GM19035 (cell line): ENCODE measurements at regions not wholly inside any gene's neighbourhood (a gene's known extent, or its start where the extent isn't known, plus 50 kb on each side); places are given as distances from the start of the nearest gene placed in this dataset.

Experiments
- ATAC-seq: cut with Tn5 transposase; IDR thresholded peaks from one replicate; pipeline ENCODE4 v1.9.1; 2021; ENCODE audit not compliant: unreplicated experiment

GRCh38 chr10:111435871-111436270 is 359.0 kb downstream of the ADRA2A start:
- no peak for ATAC-seq

- no peak for ATAC-seq
Observed at GRCh38 chr10:111439034-111439842, 362.4 kb downstream of the ADRA2A start.

- ATAC-seq = no peak
Observed at GRCh38 chr10:111440501-111440900, 363.7 kb downstream of the ADRA2A start.

- no peak for ATAC-seq
Observed at GRCh38 chr10:111445667-111446066, 368.8 kb downstream of the ADRA2A start.

- ATAC-seq = no peak
Observed at GRCh38 chr10:111446966-111447365, 370.1 kb downstream of the ADRA2A start.

- ATAC-seq = no peak
Observed at GRCh38 chr10:111452153-111452552, 375.3 kb downstream of the ADRA2A start.

GRCh38 chr10:111455776-111456426 is 379.1 kb downstream of the ADRA2A start:
- ATAC-seq = no peak

- ATAC-seq = no peak
Observed at GRCh38 chr10:111458256-111458655, 381.4 kb downstream of the ADRA2A start.

GRCh38 chr10:111459967-111460366 is 383.1 kb downstream of the ADRA2A start:
- ATAC-seq = no peak

GRCh38 chr10:111472445-111472844 is 395.6 kb downstream of the ADRA2A start:
- ATAC-seq = no peak

GRCh38 chr10:111473361-111473760 is 396.5 kb downstream of the ADRA2A start:
- ATAC-seq = no peak

- ATAC-seq = no peak
Observed at GRCh38 chr10:111474786-111475185, 398.0 kb downstream of the ADRA2A start.

GRCh38 chr10:111475720-111476119 is 398.9 kb downstream of the ADRA2A start:
- no peak for ATAC-seq

GRCh38 chr10:111478651-111479050 is 401.8 kb downstream of the ADRA2A start:
- no peak for ATAC-seq

GRCh38 chr10:111479966-111480365 is 403.1 kb downstream of the ADRA2A start:
- ATAC-seq = no peak

GRCh38 chr10:111481261-111481826 is 404.5 kb downstream of the ADRA2A start:
- no peak for ATAC-seq

- ATAC-seq = no peak
Observed at GRCh38 chr10:111481866-111482265, 405.0 kb downstream of the ADRA2A start.

- ATAC-seq = no peak
Observed at GRCh38 chr10:111482621-111483216, 405.9 kb downstream of the ADRA2A start.

GRCh38 chr10:111485767-111486166 is 408.9 kb downstream of the ADRA2A start:
- no peak for ATAC-seq

GRCh38 chr10:111486346-111486745 is 409.5 kb downstream of the ADRA2A start:
- ATAC-seq = no peak

GRCh38 chr10:111488668-111489067 is 411.8 kb downstream of the ADRA2A start:
- no peak for ATAC-seq

- no peak for ATAC-seq
Observed at GRCh38 chr10:111491154-111491553, 414.3 kb downstream of the ADRA2A start.
